ENCODE measurements at regions not wholly inside any gene's neighbourhood (a gene's known extent, or its start where the extent isn't known, plus 50 kb on each side); places are given as distances from the start of the nearest gene placed in this dataset.

- DNase-seq (no peak), FAIRE-seq (no peak)
- H3K4me1 ChIP-seq (ENCODE audit: control insufficient read depth in 2 of 3, insufficient read depth in 2 of 3, low read depth in 1 of 3, low read length in 3 of 3), result no peaks in the 10 kb centered on the region
- no peaks in the 10 kb centered on the region for H3K27me3 ChIP-seq (ENCODE audit: control insufficient read depth, insufficient read depth, low read length)
- no peak for TF ChIP-seq CTCF (IDR thresholded peaks at IDR 0.05; ENCODE audit: borderline replicate concordance, extremely low read depth, insufficient read depth)
- H3K4me3 ChIP-seq (ENCODE audit: low read length in 3 of 3), result no peak overlapping the region
- no peaks in the 10 kb centered on the region for H3K36me3 ChIP-seq (ENCODE audit: control insufficient read depth in 2 of 3, insufficient read depth in 3 of 3, low read length in 3 of 3)
- intact Hi-C loops (cut with DNase I), result no loop called here
- H3K27ac ChIP-seq (ENCODE audit: low read depth in 2 of 2, low read length in 2 of 2), result no peak overlapping the region
- H3K9ac ChIP-seq (ENCODE audit: low read length in 3 of 3), result no peak overlapping the region
- H3K9me3 ChIP-seq (ENCODE audit: control insufficient read depth in 2 of 3, insufficient read depth in 1 of 3, low read length in 3 of 3), result peaks cover 0 to 3% (median 0%) of the 10 kb centered on the region in 3 donors
These were observed 383.0 kb downstream of the SLITRK1 start for GRCh38 chr13:83499286-83499685.

GRCh38 chr13:83498481-83499190 lies 383.6 kb downstream of the SLITRK1 start:
- intact Hi-C loops (cut with DNase I), result no loop called here
- no peak for FAIRE-seq
- H3K9ac ChIP-seq (ENCODE audit: low read length in 3 of 3), result no peak overlapping the region

GRCh38 chr13:83498045-83498444 lies 384.2 kb downstream of the SLITRK1 start:
- intact Hi-C loops (cut with DNase I), result no loop called here
- H3K27ac ChIP-seq (ENCODE audit: low read depth in 2 of 2, low read length in 2 of 2), result no peak overlapping the region
- peaks cover 0 to 3% (median 0%) of the 10 kb centered on the region in 3 donors for H3K9me3 ChIP-seq (ENCODE audit: control insufficient read depth in 2 of 3, insufficient read depth in 1 of 3, low read length in 3 of 3)
- no peaks in the 10 kb centered on the region for H3K36me3 ChIP-seq (ENCODE audit: control insufficient read depth in 2 of 3, insufficient read depth in 3 of 3, low read length in 3 of 3)
- H3K4me1 ChIP-seq (ENCODE audit: control insufficient read depth in 2 of 3, insufficient read depth in 2 of 3, low read depth in 1 of 3, low read length in 3 of 3), result no peaks in the 10 kb centered on the region
- H3K27me3 ChIP-seq (ENCODE audit: control insufficient read depth, insufficient read depth, low read length), result no peaks in the 10 kb centered on the region
- no peak overlapping the region for H3K4me3 ChIP-seq (ENCODE audit: low read length in 3 of 3)
- no peak for TF ChIP-seq CTCF (IDR thresholded peaks at IDR 0.05; ENCODE audit: borderline replicate concordance, extremely low read depth, insufficient read depth)
- no peak overlapping the region for H3K9ac ChIP-seq (ENCODE audit: low read length in 3 of 3)
- no peak for FAIRE-seq
- no peak for DNase-seq

More at GRCh38 chr13:83498481-83499190, 383.6 kb downstream of the SLITRK1 start:
- no peaks in the 10 kb centered on the region for H3K4me1 ChIP-seq (ENCODE audit: control insufficient read depth in 2 of 3, insufficient read depth in 2 of 3, low read depth in 1 of 3, low read length in 3 of 3)
- TF ChIP-seq CTCF (IDR thresholded peaks at IDR 0.05; ENCODE audit: borderline replicate concordance, extremely low read depth, insufficient read depth), result no peak
- peaks cover 0 to 3% (median 0%) of the 10 kb centered on the region in 3 donors for H3K9me3 ChIP-seq (ENCODE audit: control insufficient read depth in 2 of 3, insufficient read depth in 1 of 3, low read length in 3 of 3)
- no peaks in the 10 kb centered on the region for H3K27me3 ChIP-seq (ENCODE audit: control insufficient read depth, insufficient read depth, low read length)
- DNase-seq, result no peak
- H3K4me3 ChIP-seq (ENCODE audit: low read length in 3 of 3), result no peak overlapping the region
- H3K27ac ChIP-seq (ENCODE audit: low read depth in 2 of 2, low read length in 2 of 2), result no peak overlapping the region
- H3K36me3 ChIP-seq (ENCODE audit: control insufficient read depth in 2 of 3, insufficient read depth in 3 of 3, low read length in 3 of 3), result no peaks in the 10 kb centered on the region
